Sigmoid colon (tissue), 4 donors: ENCODE measurements at regions not wholly inside any gene's neighbourhood (a gene's known extent, or its start where the extent isn't known, plus 50 kb on each side); places are given as distances from the start of the nearest gene placed in this dataset.

Experiments
- POLR2AphosphoS5 ChIP-seq, 4 donors: sonication (generic); formaldehyde crosslinking; IDR thresholded peaks; one replicate each; pipeline ENCODE4 v1.6.1; 2017; ENCODE audit warnings: antibody characterized with exemption in 4 of 4
- TF ChIP-seq, protein P1 (sequence below), 4 experiments: fragments of 450-650 bp in 3 of 4; fragments of 200-600 bp in 1 of 4; IDR thresholded peaks; one replicate each; pipeline ENCODE4 v1.5.1; 2016 to 2019; ENCODE audit warnings: antibody characterized with exemption in 4 of 4, mild to moderate bottlenecking in 3 of 4, moderate library complexity in 2 of 4

DNA sequence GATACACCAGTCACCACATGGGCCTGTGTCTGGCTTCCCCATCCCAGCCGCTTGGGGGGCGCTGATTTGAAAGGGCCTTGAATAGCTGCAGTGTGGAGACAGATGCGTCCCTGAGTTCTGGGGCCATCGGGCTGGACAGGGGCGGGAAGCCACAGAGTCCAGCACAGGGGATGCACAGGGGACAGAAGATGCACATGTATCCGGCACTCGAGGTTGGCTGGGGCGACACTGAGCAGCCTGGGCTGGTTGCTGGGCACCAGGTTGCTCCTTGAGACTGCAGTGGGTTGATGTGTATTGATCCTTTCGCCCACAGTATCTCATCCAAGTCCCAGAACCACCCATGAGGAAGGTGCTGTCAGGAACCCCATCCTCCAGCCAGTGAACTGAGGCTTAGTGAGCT lies 99.3 kb upstream of the SYT13 start:
- TF ChIP-seq, protein P1, sequence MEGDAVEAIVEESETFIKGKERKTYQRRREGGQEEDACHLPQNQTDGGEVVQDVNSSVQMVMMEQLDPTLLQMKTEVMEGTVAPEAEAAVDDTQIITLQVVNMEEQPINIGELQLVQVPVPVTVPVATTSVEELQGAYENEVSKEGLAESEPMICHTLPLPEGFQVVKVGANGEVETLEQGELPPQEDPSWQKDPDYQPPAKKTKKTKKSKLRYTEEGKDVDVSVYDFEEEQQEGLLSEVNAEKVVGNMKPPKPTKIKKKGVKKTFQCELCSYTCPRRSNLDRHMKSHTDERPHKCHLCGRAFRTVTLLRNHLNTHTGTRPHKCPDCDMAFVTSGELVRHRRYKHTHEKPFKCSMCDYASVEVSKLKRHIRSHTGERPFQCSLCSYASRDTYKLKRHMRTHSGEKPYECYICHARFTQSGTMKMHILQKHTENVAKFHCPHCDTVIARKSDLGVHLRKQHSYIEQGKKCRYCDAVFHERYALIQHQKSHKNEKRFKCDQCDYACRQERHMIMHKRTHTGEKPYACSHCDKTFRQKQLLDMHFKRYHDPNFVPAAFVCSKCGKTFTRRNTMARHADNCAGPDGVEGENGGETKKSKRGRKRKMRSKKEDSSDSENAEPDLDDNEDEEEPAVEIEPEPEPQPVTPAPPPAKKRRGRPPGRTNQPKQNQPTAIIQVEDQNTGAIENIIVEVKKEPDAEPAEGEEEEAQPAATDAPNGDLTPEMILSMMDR (IDR thresholded peaks at IDR 0.05), result no peak
- no peak for TF ChIP-seq POLR2AphosphoS5 (IDR thresholded peaks at IDR 0.05)
